ENCODE measurements at regions not wholly inside any gene's neighbourhood (a gene's known extent, or its start where the extent isn't known, plus 50 kb on each side); places are given as distances from the start of the nearest gene placed in this dataset.

GRCh38 chr7:22586101-22586785, 86.3 kb upstream of the STEAP1B start:
- no peak for DNase-seq

DNA sequence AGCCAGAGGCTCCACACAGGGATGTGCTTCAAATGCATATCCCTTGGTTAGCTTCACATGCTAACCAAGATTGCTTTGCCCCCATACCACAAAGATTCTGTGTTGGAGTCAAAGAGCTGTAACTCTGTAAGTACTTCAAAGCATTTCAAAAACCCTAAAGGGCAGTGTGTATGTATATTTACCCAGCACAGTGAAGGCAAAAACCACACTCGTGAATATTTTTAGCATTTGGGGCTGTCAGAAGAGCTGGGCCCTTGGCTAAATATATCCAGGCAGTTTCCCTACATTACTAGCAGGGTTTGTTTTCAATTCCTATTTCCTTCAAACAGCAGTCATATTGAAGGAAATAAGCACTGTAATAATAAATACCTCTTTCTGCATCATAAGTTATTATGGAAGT, 84.2 kb upstream of the STEAP1B start:
- no peak for DNase-seq

DNA sequence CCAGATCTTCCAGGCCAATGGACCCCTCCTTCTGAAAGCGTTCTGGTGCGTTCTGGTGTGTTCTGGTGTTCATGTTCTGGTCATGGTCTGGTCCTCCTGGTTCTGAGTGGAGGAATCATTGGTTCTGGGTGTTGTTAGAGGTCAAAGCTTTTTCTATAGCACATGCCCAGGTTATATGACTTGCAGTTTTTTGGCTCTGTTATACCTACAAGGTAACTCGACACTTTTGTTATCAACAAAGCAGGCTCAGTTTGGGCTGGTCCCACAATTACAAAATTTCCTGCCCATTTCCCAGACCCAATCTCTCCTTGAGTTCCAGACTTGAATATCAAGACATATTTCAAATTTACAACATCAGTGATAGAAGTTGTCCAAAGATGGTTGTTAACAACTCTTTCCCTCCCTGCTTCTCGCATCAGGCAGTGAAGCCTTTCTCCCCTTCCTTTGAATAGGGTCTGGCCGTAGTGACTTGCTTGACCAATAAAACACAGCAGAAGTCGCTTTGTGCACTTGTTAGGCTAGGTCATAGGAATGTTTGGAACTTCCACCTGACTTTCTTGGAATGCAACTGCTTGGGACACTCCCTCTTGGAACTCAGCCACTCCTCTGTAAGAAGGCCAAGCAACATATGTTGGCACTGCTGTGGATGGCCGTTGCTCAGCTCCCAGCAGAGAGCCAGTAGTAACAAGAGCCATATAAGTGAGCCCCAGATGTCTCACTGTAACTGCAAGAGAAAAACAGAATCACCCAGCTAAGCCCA, 83.1 kb upstream of the STEAP1B start:
- DNase-seq: no peak

GRCh38 chr7:22581099-22581498, 81.1 kb upstream of the STEAP1B start:
- no peak for DNase-seq

GRCh38 chr7:22579961-22580360, 80.0 kb upstream of the STEAP1B start:
- no peak for DNase-seq

DNA sequence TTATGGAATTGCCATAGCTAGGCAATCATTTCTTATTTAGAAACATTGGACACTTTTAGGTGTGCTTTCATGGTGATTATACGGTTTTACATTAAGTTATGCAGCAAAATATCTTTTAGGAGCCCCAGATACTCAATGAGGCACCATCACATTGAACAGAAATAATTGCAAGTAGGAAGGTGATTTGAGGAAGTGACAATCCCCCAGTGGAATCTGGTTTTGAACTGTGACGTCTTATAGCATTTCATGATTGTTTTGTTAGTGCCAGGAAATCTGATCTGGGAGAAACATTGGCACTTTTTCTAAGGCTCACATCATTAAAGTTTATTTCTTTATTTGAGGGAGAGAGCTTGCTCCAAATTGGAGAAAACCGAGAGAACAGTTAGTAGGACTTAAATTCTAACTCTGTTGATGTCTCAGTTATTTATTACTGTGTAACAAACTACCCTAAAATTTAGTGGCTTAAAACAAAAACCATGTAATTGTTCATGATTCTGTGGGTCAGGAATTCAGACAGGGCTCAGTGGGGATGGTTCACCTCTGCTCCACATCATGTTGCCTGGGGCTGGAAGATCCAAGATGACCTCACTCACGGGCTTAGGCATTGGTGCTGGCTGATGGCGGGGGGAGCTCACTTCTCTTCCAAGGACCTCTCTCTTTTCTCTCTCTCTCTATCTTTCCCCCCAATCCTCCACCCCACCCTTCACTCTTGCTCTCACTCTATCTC, 78.2 kb upstream of the STEAP1B start:
- no peak for DNase-seq

DNA sequence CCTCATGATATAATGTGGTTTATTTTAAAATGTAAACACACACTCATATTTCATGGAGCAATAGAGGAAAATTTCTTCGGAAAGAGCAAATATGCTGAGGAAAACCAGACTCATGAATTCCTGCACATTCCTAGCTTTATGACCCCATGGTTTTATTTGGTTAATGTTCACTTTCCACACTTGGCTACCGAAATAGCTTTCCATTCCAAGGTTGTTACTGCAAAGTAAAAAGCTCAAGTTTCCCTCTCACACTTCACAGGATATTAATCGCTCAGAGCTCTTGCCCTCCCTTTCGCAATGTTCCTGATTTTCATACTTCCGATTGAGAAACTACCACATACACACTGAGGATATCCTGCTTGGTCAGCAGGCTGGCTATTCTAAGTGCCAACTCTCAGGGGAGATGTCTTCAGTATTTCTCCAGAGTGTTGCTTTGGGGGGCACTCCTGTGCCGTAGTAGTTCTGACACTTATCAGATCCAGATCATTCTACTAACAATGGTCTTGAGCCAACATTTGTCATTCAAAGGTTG, 77.5 kb upstream of the STEAP1B start:
- no peak for DNase-seq

- DNase-seq: no peak
Measured at GRCh38 chr7:22576612-22577469, 76.9 kb upstream of the STEAP1B start.

DNA sequence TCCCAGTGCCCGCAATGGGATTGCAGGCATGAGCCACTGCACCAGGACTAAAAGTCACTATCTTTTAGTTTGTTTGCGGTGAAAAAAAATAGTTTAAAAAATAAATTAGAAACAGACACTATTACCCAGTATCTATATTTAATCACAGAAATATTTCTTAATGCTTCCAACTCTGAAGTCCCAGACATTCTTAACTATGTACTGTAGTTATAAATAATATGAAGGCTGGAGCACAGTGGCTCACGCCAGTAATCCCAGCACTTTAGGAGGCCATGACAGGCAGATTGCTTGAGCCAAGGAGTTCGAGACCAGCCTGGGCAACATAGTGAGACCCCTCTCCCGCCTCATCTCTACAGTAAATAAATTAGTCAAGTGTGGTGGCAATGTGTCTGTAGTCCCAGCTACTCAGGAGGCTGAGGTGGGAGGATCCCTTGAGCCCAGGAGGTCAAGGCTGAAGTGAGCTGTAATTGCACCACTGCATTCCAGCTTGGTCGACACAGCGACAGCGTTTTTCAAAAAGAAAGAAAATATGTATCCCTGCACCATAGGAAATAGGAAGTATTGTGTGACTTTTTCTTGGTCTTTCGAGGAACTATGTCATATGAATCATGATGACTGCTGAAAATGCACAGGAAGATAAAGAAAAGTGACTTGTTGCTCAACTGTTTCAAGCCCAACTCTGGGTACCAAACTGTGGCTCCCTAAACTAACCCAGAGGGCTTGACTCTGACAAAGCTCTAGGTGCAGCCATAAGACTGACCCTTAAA, 74.9 kb upstream of the STEAP1B start:
- no peak for DNase-seq

DNA sequence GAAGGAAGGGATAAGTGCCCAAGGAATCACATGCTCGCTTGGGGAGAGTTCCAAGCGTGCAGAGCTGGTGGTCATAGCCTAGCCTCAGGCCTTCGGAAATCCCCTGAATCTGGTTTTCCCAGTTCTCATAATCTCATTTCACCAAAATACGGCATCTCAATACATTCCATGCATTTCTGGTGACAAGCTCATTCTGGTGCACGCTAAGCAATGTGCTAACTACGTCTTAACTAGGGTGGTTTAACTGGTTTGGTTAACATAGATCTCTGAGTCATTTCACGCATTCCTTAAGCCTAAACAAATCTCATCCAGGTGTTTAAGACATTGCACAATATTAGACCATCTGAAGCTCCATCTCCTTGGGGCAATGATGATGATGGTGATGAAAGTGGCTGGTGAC, 72.9 kb upstream of the STEAP1B start:
- DNase-seq: no peak

DNA sequence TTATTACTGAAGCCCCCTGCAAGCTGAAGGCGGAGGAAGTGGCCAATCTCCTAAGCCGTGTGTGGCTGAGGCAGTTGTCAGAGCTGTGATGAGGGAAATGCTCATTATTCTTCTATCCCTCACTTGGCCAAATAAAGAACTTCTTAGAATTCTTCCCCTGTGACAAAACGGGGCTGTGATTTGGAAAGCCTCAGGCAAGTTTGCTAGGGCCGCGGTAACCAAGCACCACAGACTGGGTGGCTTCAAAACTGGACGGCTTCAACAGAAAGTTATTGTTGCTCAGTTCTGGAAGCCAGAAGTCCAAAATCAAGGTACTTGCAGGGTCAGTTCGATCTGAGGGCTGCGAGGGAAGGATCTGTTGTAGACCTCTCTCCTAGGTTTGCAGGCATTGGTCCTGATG, 72.3 kb upstream of the STEAP1B start:
- no peak for DNase-seq

DNA sequence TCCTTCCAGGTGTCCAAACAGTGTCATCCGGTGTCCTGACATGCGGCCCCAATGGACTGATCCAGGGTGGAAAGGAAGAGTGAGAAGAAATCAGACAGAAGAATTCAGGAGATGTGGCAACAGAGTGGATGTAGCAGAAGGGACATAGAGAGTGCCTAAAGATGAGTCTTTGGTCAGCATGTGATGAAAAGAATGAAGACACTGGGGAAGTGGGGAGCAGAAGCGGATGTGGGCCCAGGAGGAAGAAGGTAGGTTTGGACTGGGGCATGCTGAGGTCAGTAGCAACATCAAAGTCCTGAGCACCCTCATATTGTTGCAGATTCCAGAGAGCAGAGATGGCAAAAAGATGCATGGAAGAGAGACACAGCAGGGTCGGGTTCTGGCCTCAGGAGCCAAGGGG, 71.8 kb upstream of the STEAP1B start:
- DNase-seq: no peak

DNA sequence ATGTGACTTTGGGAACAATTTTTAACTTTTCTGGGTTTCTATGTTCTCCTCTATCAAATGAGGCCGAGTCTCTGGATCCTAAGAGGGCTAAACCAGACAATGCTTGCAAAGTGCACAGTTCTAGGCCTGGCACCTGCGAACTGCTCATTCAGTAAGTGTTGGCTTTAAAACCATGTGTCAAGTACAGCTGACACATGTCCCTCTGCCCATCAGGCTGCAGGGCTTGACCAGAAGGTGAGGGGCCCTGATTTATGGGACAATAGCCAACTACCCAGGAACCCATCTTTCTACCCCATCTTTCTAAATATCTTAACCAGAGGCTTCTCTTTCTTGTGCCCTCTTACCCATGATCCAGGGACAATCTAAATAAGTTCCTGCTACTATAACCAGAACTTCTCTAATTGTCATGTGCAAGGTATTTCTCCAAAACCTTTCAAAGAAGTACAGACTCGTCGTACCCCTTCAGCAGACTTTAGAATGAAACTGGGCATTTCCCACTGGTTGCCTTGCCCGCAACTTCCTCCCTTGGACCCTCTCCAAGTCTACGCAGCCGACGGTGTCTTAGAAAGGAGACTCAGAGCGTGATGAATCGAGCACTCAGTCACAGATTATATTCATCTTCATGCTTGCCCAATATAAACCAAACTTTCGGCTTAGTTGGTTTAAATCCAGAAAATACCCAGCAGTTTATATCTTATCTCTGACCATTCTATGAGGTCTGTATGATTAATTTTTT, 69.8 kb upstream of the STEAP1B start:
- no peak for DNase-seq

DNA sequence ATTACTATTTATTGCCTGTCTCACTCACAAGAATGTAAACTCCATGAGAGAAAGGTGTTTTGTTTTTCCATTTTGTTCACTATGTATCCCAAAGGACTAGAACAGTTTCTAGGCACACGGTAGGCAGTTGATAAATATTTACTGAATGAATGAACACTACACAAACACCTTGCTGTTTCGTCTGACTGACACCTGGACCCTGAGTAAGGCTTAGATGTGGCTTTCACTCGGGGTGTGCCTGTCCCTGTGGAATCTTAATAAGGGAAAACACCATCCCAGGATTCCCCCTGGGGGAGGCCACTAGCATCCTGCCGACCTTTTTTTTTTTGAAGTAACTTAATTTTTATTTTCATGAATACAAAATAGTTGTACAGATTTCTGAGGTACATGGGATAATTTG, 66.6 kb upstream of the STEAP1B start:
- DNase-seq: no peak

- no peak for DNase-seq
Measured at GRCh38 chr7:22566176-22566575, 66.2 kb upstream of the STEAP1B start.

GRCh38 chr7:22565315-22565811, 65.4 kb upstream of the STEAP1B start:
- no peak for DNase-seq

DNA sequence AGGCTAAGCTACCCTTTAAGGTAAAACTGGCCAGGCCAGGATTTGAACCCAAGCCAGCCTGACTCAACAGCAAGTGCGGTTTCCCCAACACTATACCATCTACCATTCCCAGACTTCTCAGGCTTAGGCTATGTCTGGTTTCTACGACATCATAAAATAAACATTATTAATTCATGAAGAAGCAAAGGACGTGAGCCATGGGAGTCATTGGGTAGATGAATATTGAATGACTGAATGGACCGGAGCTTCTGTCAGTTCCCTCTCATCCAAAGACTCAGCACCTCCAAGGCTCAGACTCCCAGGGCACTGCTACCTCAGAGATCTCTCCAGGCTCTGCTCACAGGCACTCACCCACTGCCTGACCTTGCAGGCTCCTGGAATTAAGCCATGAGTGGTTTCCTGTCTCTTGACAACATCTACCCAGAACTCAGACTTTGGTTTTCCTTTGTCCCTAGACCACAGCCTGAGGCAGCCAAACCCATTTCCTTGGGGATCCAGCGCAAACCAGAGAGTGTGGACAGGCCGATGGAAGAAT, 64.6 kb upstream of the STEAP1B start:
- no peak for DNase-seq

DNA sequence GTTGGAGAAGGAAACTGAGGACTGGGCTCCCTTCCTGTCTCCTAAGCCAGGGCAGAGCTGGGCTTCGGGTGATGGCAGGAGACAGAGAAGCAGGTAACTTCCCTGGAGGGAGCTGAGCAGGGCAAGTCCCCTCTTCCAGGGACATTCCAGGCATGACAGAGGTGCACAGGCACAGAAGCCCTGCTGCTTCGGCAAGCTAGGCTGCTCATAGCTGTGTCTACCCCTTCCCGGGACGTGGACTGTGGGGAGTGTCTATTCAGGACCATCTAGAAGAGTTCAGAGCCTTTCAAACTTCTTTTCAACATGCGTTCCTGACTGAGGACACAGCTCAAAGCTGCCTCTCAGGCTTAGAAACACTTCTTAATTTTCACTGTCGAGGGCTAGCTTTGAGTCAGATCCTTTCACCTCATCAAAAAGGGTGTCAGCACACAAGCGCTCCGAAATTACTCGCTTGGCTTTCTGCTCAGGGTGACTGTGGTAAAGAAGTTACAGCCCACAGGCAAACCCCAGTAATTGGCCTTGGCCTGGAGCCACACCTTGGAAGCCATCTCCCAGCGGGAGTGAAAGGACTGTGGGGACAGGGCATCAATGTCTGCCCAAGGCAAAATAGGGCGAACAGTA, 63.7 kb upstream of the STEAP1B start:
- DNase-seq: peak; percentile 56

GRCh38 chr7:22563032-22563501, 63.1 kb upstream of the STEAP1B start:
- peak; percentile 28 for DNase-seq

Measured in NCI-H1105 (cell line).